GM18873 (cell line): ENCODE measurements at regions not wholly inside any gene's neighbourhood (a gene's known extent, or its start where the extent isn't known, plus 50 kb on each side); places are given as distances from the start of the nearest gene placed in this dataset.
"Not testable (repeated sequence)": the region's sequence is repeated elsewhere in the genome, so short reads cannot be mapped to it uniquely, and the experiment has no call there.

Experiments
- ATAC-seq: cut with Tn5 transposase; IDR thresholded peaks from one replicate; pipeline ENCODE4 v1.9.1; 2021; ENCODE audit warnings: mild to moderate bottlenecking, moderate library complexity, moderate number of reproducible peaks; ENCODE audit not compliant: unreplicated experiment, low FRiP score

DNA sequence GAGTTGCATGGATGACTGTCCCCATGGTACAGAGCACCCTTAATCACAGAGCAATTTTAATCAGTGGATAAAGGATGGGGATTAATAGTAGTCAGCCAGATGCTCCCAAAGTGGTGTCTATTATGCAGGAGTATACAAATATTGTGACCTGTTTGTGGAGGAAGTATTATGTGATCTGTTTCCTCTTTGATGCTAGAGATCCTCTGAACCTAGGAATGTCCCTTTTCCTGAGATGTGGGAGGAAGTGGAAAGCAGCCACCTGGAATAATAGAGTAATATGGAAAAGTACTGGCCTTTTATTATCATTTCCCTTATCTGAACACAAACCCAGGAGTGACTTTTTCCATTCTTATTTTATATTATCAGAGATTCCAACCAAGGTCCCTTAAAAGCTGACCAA, 94.2 kb upstream of the EFEMP1 start:
- no peak for ATAC-seq

DNA sequence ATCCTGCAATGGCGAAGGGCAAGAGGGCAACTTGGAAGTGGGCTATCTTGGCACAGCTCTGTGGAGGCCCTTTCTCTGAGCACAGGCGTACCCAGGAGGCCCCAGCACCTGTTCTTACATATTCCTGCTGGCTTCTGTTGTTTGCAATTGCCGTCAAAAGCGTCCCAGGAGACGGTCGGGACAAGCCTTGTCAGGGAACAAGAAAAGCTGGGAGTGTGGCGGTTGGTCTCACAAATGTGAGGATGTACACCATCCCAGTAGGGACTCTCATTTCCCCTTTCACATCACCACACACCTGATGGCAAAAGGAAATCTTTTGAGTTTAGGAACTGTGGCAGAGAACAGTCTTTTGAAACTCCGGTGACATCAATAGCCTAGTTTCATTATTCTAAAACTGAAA, 94.7 kb upstream of the EFEMP1 start:
- ATAC-seq = no peak

DNA sequence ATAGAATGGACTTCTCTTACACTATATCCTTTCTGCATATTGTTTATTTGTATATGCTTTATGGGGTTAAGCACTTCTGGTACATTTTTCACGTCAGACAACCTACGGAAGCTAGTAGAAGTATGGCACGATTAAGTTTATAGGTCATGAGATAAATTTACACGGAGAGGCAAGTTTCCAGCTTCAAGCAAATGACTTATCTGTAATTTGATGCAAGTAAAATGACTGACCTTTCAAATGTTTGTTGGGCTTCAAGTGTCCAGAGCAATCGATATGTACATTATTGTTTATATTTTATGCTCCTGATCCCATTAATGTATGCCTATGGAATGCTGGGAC, 97.5 kb upstream of the EFEMP1 start:
- ATAC-seq = no peak

DNA sequence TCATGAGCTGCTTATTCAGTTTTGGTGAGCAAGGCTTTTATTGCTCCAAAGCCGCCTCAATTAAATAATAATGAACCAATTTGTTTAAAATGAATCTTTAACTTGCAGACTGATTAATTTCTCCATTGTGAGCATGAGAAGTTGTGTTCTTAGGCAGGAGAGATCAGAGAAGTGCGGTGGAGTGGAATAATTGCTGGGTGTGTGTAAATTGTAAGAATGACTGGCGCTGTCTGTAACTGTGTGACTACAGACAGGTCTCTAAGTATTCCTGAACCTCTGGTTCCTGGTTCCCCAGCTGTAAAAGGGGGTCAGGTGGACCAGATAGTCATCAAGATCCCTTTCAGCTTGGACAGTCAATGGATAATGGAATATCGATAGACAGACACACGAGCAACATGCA, 98.0 kb upstream of the EFEMP1 start:
- no peak for ATAC-seq

DNA sequence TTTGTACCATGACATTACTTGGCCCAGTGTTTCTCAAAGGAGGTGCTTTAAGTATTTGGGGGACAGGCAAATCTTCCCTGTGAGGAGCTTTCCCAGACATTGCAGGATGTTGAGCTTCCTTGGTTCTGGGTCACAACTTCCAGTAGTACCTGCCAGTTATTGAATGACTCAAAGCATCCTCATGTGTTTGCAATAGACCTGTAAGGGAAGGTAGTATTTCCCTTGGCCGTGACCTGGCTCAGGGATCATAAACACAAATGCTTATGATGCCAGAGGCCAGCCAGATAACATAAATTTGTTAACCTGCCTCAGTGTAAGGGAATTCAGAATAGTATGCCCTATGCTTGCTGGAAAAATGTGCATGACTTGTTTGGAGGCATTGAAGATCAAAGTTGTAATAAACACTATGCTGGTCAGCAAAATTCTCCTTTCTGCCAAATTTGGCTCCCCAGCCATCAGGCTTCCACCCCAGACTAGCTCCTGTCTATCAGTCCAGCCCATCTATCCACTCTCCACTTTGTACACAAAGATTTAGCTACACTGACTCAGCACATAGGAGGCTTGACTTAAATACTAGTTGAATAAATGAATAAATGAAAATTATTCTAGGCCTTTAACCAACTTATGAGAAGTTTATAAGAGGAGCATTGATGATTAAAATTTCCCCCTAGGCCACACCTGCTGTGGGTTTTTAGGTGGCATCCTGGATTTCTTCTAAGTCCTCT, 102.0 kb upstream of the EFEMP1 start:
- no peak for ATAC-seq

DNA sequence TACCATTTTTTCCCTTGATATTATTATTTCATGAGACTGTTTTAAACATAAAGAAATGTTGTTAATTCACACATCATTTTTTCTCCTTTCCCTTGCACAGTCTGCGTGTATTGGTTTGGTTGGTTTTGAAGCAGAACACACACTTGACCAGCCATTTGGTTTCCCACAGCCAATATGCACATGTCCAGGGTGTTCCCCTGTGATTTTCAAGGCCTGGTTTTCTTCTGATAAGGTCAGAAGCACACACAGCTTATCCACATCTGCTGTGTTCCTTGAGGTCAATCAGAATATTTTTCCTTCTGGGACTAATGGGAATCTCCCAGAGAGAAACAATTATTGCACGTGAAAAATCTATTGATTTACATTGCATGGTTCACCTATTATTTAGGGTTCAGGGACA, 103.2 kb upstream of the EFEMP1 start:
- ATAC-seq = no peak

DNA sequence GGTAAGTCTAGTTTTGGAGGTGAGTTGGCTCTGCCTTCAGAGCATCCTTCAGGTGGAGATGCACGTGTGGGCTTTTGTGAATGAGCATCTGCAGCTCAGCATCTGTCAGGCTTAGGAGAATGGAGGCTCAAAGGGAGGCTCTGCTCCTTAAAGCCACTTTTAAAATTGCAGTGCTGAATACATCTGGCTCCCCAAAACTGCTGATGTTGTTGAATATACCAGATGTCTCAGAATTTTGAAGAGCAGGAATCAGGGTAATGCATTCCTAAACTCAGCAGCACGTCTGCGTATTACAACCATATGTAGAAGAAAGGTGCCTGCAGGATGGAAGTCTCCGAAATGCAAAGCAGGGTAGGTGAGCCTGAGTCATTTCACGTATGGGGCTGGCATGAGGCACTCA, 106.5 kb upstream of the EFEMP1 start:
- no peak for ATAC-seq

DNA sequence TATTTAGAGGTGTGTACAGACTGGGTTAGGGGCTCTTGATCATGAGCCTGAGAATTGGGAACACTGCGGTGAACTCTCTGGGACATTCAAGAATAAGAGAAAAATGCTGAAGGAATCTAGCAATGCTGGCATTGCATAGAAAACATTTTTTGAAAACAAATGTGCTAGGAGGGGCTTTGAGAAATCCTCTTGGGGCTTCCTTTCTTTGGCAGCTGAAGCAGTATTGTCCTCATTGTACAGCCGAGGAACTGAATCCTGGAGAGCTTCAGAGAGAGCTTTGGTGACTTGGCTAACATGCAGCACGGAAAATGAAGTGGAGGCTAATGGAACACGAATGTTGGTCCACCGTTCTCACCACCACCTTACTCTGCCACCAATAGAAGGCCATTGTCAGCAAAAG, 107.3 kb upstream of the EFEMP1 start:
- no peak for ATAC-seq

DNA sequence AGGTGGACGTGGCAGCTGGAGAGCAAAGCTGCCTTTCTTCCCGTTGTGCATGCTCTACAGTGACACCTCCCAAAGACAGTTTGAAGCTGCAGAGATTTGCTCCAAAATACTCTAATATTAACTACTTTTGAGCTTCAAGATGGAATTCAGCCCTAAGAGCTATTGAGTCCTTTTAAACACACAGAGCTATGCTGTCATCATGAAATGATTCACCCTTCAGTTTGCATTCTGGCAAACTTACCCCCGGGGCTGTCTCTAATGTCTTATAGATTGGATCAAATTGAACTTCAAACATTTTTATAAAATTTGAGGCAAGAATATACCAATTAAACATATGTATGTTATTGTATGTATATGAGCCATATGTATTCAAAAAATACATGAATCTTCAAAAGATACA, 110.7 kb upstream of the EFEMP1 start:
- ATAC-seq = no peak

DNA sequence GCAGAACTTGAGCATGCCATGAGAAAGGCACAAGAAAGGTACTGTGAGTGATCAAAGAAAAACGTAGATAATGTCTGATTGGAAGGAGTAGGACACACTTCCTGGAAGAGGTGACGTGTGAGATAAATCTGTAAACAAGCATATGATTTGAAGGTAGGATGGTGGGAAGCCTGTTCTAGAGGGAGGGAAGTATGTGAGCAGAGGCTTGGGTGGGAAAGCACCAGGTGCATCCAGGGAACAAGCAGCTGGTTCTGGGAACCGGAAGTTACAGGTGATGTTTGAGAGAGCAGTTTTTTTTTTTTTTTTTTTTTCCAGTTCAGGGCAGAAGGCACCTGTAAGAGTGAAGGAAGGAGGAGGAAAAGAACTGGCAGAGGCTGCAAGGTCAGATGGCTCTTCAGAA, 116.6 kb upstream of the EFEMP1 start:
- ATAC-seq = no peak

DNA sequence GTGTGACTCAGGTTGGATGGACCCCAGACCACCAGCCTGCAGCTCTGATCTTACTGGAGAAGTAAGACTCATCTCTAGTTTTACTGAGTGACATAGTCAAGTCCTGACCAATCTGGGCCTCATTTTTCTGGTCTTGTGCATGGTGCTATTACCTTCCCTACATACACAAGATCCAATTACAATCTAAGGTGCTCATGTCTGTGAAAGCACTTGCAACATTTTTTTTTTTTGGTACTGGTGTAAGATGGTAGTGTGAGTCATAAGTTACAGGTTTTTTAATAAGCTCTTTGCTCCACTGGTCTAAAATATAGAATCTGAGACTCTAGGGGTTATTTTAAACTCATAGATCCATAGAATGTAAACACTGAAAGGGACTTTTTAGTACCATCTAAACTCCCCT, 117.3 kb upstream of the EFEMP1 start:
- ATAC-seq = no peak

DNA sequence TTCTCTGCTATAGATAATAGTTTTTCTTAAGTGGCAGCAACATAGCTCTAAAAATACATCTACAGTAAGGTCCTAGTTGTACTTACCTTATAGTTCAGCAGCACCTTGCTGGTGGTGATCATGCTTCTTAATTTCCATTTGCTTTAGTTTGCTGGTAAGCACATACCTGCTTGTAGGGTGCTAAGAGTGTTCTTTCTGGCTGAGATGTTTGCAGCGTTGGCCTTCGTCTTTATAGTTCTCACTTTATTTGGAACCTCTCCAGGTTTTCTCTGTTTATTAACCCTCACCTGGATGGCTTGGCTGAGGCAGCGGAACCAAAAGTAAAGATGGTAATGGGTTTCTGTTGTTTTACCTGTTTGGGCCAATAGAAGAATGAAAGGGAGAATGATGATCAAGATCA, 123.6 kb upstream of the EFEMP1 start:
- ATAC-seq = no peak

DNA sequence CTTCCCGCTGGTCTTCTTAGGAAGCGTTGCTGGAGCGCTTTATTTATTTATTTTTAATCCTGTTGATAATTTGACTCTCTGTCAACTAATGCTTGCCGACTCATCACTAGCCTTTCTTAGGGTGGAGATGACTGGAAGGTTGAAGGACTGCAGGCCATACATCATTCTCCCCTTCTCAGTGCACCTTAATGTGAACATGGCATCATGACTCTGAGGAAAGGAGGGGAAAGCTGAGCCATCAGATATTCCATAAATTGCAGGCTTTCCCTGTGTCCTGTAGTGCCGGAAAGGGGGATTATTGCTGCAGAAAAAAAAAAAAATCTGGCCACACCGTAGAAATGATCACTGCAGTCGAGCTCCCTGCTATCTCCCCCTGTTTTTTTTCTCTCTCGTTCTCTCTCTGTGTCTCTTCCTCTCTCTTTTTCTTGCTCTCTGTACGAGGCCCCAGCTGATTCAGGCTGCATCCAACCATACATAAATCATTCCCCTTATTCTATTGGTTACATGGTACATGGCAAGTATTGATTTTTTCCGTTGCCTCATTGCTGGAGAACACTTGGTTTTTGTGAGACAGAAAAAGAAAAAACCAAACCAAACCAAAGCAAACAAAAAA, 125.8 kb upstream of the EFEMP1 start:
- ATAC-seq = no peak

DNA sequence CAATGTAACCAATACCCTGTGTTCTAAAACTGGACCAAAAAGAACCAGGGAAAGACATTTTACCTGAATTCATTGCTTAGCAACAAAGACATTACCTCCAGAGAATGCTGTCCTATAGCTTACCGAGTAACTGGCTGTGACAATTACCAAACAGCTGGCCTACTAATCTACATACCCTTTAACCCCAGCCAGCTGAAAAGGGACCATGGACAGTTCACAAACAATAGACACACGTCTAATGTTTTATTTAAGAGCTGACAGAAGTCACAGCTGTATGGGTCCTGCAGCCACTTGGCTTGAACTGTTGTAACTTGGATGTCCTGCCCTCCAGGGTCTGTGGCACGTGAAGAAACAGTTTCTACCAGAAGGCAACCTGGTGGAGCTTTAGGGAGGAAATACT, 130.1 kb upstream of the EFEMP1 start:
- ATAC-seq = no peak

DNA sequence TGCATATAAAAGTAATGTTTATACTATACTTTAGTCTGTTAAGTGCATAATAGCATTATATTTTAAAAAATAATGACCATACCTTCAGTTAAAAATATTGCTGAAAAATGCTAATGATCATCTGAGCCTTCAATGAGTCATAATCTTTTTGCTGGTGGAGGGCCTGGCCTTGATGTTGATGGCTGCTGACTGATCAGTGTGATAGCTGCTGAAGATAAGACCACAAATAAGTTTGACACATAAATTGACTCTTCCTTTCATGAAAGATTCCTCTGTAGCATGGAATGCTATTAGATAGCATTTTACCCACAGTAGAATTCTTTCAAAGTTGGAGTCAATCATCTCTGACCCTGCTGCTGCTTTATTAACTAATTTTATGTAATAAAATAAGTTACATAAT, 128.4 kb upstream of the CCDC85A start:
- ATAC-seq = no peak

DNA sequence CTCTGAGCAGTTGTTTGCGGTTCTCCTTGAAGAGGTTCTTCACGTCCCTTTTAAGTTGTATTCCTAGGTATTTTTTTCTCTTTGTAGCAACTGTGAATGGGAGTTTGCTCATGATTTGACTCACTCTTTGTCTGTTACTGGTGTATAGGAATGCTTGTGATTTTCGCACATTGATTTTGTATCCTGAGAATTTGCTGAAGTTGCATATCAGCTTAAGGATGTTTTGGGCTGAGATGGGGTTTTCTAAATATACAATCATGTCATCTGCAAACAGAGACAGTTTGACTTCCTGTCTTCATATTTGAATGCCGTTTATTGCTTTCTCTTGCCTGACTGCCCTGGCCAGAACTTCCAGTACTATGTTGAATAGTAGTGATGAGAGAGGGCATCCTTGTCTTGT, 122.5 kb upstream of the CCDC85A start:
- ATAC-seq = not testable (repeated sequence)

DNA sequence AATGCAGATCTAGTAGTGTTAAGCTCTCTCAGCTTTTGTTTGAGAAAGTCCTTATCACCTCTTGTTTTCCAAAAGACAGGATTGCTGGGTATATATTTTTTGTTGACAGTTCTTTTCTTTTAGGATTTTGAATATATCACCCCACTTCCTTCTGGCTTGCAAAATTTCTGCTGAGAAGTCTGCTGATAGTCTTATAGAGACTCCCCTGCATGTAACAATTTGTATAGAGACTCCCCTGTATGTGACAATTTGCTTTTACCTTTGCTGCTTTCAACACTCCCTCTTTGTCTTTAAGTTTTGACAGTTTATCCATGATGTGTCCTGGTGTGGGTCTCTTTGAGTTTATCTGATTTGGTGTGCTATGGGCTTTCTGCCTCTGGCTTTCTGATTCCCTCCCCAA, 115.0 kb upstream of the CCDC85A start:
- ATAC-seq = no peak

DNA sequence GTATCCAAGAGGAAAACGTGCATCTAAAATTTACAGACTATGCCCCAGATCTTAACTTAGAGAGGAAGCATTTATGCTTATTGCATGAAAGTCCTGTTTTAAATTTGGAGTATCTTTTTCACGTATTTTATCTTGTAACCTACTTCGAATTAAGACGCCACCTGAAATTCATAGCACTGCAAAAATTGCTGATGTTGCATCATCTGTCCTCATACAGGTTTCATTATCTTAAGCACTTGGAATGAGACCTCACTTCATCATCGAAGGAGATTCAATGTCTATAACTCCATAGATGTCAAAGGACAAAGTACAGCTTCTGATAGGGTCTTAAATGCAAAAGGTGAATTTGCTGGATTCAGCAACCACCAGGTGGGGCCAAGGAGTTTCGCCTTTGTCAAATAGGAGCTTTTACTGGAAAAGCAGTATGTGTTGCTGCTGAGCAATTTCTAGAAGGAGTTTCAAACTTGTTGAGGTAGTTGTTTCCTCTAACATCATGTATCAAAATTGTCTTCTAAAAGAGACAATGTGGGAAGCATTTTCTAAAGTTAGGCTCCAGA, 106.4 kb upstream of the CCDC85A start:
- ATAC-seq = no peak

DNA sequence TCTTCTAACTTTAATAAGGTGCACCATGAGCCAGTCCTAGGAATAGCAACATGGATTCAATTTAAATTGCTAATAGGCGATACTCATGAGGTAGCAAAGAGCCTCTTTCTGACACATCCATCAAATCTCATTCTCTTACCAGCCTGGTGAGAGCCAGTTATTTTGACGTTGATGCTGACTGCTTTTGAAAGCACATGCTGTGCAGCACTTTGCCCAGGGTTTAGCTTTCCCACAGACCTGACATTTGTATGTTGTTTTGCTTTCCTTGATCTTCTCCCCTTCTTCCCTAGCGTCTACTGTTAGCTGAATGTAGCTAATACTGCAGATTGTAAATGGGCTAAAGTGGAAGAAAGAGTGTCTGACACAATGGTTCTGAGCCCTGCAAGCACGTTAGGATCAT, 101.1 kb upstream of the CCDC85A start:
- ATAC-seq = no peak

DNA sequence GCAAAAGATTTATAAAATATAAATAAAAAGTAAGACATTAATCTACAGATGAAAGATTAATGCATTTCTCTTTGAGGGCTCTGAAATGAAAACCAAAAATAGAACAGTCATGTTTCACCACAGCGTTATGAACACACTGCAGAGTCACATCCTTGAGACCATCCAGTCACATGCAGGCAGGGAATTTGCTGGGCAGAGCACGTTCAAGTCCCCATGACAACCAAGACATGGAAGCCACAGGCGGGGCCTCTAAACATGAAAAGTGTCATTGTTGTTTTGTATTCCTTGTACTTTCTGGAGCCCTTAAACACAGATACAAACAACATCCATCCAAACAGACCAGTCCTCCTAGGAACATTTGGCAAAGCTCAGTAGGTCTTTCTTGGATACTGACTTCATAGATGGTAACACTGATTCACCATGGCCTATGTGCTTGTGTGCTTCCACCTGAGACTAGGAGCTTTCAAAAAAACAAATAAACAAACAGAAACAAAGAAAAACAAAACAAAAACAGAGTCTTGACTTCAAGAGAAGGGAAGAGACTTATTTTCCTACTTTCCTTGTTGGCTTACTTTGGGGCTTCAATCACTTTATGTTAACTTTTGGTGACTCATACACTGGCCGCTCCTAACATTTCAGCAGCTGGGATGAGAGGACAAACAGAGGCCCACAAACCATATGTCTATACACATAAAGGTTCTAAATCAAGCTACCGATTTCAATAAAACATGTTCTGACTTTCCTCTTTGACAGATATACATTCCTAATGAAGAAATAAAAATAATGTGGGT, 99.5 kb upstream of the CCDC85A start:
- ATAC-seq = no peak

DNA sequence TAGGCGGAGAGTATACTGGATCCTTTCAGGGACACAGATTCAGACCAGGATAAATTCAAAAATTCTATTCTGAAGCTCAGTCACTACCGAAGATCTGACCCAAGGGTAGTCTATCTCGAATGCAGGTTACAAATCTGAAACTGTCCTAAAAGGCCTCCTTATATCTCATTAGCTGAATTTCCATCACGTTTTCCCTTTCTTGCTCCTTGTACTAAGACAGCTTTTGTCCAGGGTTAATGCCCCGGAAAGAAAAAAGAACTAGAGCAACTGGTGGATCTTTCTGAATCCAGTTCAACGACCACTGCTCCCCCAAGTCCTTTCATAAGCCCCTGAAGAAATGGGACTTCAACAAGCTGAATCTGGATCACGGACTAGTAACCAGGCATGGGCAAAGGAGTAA, 97.5 kb upstream of the CCDC85A start:
- no peak for ATAC-seq

DNA sequence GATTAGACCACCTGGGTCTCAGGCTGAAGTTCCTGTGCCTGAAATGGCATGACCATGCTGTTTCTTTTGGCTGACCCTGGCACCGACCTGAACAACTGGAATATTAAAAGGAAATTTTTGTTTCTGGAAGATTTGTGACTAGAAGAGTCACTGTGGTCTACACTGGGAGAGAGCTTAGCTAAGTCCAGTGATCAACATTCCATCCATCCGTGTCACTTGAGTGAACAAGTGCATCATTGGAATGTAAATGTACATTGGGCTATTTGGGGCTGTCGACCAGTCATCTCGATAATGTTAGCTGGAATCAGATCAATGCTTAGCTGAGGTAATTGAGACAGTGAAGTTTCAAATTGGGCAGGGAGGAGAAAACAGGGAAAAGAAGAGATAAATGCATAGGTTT, 95.4 kb upstream of the CCDC85A start:
- ATAC-seq = no peak
